Keratinocyte (primary cell): ENCODE measurements at regions not wholly inside any gene's neighbourhood (a gene's known extent, or its start where the extent isn't known, plus 50 kb on each side); places are given as distances from the start of the nearest gene placed in this dataset.

Experiments used
- DNase-seq: peaks from one replicate; pipeline ENCODE4 v3.0.0-alpha.2; 2011; ENCODE audit warnings: low read depth, missing footprints, low spot score
- FAIRE-seq: peaks from 2 replicates; lab custom pipeline; 2011; peaks lifted over from hg19 to GRCh38; lab: Jason Lieb, UNC
- H2AFZ ChIP-seq: 2 replicates; pipeline ENCODE4 v1.6.0; 2012; ENCODE audit warnings: low read length, control low read depth, inconsistent platforms; ENCODE audit not compliant: control insufficient read depth
- H3K27ac ChIP-seq: 2 replicates; pipeline ENCODE4 v1.5.1; 2011; ENCODE audit warnings: low read length; ENCODE audit not compliant: control insufficient read depth, insufficient read depth
- H3K27me3 ChIP-seq: 3 replicates; pipeline ENCODE4 v1.6.0; 2011; ENCODE audit warnings: low read length; ENCODE audit not compliant: control insufficient read depth, insufficient read depth; ENCODE audit errors: extremely low read depth
- H3K36me3 ChIP-seq, 2 experiments: 2 replicates in 1 of 2; 3 replicates in 1 of 2; pipeline ENCODE4 v1.5.1; 2011; ENCODE audit warnings: low read length in 2 of 2, mild to moderate bottlenecking in 1 of 2; ENCODE audit not compliant: control insufficient read depth in 2 of 2, insufficient read depth in 2 of 2; ENCODE audit errors: extremely low read depth in 1 of 2
- H3K4me1 ChIP-seq: 3 replicates; pipeline ENCODE4 v1.5.1; 2011; ENCODE audit warnings: low read length; ENCODE audit not compliant: control insufficient read depth, insufficient read depth; ENCODE audit errors: extremely low read depth
- H3K4me2 ChIP-seq: 3 replicates; pipeline ENCODE4 v1.6.0; 2011; ENCODE audit warnings: low read depth, low read length; ENCODE audit not compliant: control insufficient read depth, insufficient read depth; ENCODE audit errors: extremely low read depth
- H3K4me3 ChIP-seq, 3 experiments: fragments of 200-600 bp in 1 of 3; sonication (generic) in 1 of 3; 2 replicates in 2 of 3; 3 replicates in 1 of 3; pipeline ENCODE4 v1.5.1; 2011 to 2016; ENCODE audit warnings: low read length in 3 of 3, mild to moderate bottlenecking in 3 of 3, control low read depth in 2 of 3, inconsistent platforms in 1 of 3, low read depth in 1 of 3, mixed read lengths in 1 of 3, mixed run types in 1 of 3, moderate library complexity in 1 of 3; ENCODE audit not compliant: control insufficient read depth in 2 of 3, insufficient read depth in 2 of 3; ENCODE audit errors: extremely low read depth in 1 of 3
- H3K79me2 ChIP-seq: 2 replicates; pipeline ENCODE4 v1.6.0; 2012; ENCODE audit warnings: low read length; ENCODE audit not compliant: control insufficient read depth, insufficient read depth
- H3K9ac ChIP-seq: 3 replicates; pipeline ENCODE4 v1.6.0; 2011; ENCODE audit warnings: low read length; ENCODE audit not compliant: control insufficient read depth, insufficient read depth; ENCODE audit errors: extremely low read depth
- H3K9me1 ChIP-seq: 3 replicates; pipeline ENCODE4 v1.6.0; 2011; ENCODE audit warnings: low read length; ENCODE audit not compliant: control insufficient read depth, insufficient read depth; ENCODE audit errors: extremely low read depth
- H3K9me3 ChIP-seq: 2 replicates; pipeline ENCODE4 v1.5.1; 2012; ENCODE audit warnings: low read depth, low read length; ENCODE audit not compliant: control insufficient read depth
- H4K20me1 ChIP-seq: 3 replicates; pipeline ENCODE4 v1.6.0; 2011; ENCODE audit warnings: low read length; ENCODE audit not compliant: control insufficient read depth, insufficient read depth; ENCODE audit errors: extremely low read depth
- CTCF ChIP-seq, 3 experiments: IDR thresholded peaks in 1 of 3; conservative IDR thresholded peaks in 1 of 3; optimal IDR thresholded peaks in 1 of 3; 2 replicates in 2 of 3; 3 replicates in 1 of 3; pipeline versions ENCODE3 to v1.5.1; 2011; ENCODE audit warnings: low read length in 3 of 3, mild to moderate bottlenecking in 3 of 3, moderate library complexity in 2 of 3, control low read depth in 1 of 3, inconsistent platforms in 1 of 3; ENCODE audit not compliant: insufficient read depth in 2 of 3; ENCODE audit errors: extremely low read depth in 1 of 3
- EZH2 ChIP-seq: IDR thresholded peaks from one replicate; pipeline ENCODE4 v1.6.1; 2012; ENCODE audit warnings: inconsistent platforms, mild to moderate bottlenecking, low read length, moderate library complexity
- dilution Hi-C: fragments of 300-500 bp; cut with MboI; formaldehyde crosslinking; loops from one replicate; pipeline ENCODE4 v1.7.0; 2020; ENCODE audit warnings: low sequenced_read_pairs; ENCODE audit not compliant: extremely low pct_ligation_motif_present

- Histone ChIP-seq H3K79me2 (no peaks in the 10 kb centered on the region), H2AFZ (no peak overlapping the region), H3K4me2 (no peak overlapping the region), H3K27ac (no peak overlapping the region), H3K36me3 (no peaks in the 10 kb centered on the region), H4K20me1 (no peaks in the 10 kb centered on the region), H3K9me3 (no peaks in the 10 kb centered on the region), H3K9ac (no peak overlapping the region), H3K9me1 (no peaks in the 10 kb centered on the region), H3K4me1 (peaks cover 3% of the 10 kb centered on the region), H3K27me3 (no peaks in the 10 kb centered on the region), H3K4me3 (no peak overlapping the region)
- TF ChIP-seq EZH2 (no peak), CTCF (optimal IDR thresholded peaks at IDR 0.05 in 1 of 3, IDR thresholded peaks at IDR 0.05 in 1 of 3, conservative IDR thresholded peaks at IDR 0.05 in 1 of 3; ENCODE audit: extremely low read depth in 1 of 3, insufficient read depth in 2 of 3, low read length in 3 of 3) (no peak)
- no peak for DNase-seq
- FAIRE-seq, result no peak
- dilution Hi-C loops, result no loop called here
Measured at GRCh38 chr15:70277556-70277955, 179.8 kb upstream of the TLE3 start.

GRCh38 chr15:70276401-70276800 lies 178.7 kb upstream of the TLE3 start:
- no peak overlapping the region for H2AFZ ChIP-seq
- H3K4me1 ChIP-seq, result peaks cover 4% of the 10 kb centered on the region
- DNase-seq (no peak), FAIRE-seq (no peak)
- no peaks in the 10 kb centered on the region for H3K36me3 ChIP-seq
- dilution Hi-C loops, result no loop called here
- no peak overlapping the region for H3K27ac ChIP-seq
- no peaks in the 10 kb centered on the region for H3K27me3 ChIP-seq
- H3K4me3 ChIP-seq, result no peak overlapping the region
- no peaks in the 10 kb centered on the region for H3K9me3 ChIP-seq
- TF ChIP-seq EZH2, result no peak
- TF ChIP-seq CTCF (optimal IDR thresholded peaks at IDR 0.05 in 1 of 3, IDR thresholded peaks at IDR 0.05 in 1 of 3, conservative IDR thresholded peaks at IDR 0.05 in 1 of 3; ENCODE audit: extremely low read depth in 1 of 3, insufficient read depth in 2 of 3, low read length in 3 of 3), result no peak
- no peak overlapping the region for H3K9ac ChIP-seq
- H3K79me2 ChIP-seq, result no peaks in the 10 kb centered on the region
- H3K4me2 ChIP-seq, result no peak overlapping the region
- H4K20me1 ChIP-seq, result no peaks in the 10 kb centered on the region
- no peaks in the 10 kb centered on the region for H3K9me1 ChIP-seq
